ENCODE measurements at regions not wholly inside any gene's neighbourhood (a gene's known extent, or its start where the extent isn't known, plus 50 kb on each side); places are given as distances from the start of the nearest gene placed in this dataset.

DNA sequence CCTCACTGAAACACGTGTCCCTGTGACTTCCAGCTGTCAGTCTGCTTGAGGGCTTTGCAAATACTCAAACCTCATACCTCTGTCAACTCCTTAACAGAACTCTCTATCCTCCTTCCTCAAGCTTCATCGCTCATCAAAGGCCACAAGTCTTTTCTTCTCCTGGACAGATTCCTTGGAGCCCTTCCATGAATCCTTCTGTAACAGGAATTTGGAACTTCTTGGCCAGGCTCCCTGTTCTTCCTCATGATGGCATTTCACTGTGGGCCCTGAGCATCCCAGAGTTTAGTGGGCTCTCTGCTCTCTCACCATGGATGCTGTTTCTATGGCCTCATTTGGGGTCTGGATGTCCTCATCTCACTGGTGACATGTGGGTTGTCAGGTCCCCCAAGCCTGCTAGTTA lies 105.0 kb upstream of the TLE3 start:
- peak in 1 of 2 experiments; percentile 37 for DNase-seq (ENCODE audit: low read depth in 2 of 2)

DNA sequence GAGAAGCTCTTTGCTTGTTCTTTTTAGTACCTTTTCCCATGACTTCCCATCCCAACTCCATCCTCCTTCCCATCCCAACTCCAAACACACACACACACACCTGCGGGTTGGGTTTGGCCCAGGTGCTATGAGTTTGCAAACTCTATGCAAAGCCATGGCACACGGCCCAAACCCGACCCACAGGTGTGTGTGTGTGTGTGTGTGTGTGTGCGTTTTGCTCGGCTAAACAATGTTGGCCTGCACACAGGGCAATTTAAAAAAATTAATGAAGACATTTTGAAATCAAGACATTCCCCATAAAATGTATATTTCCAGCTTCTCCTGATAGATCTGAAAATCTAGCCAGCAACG lies 103.7 kb upstream of the TLE3 start:
- no peak for DNase-seq (ENCODE audit: low read depth in 2 of 2)

DNA sequence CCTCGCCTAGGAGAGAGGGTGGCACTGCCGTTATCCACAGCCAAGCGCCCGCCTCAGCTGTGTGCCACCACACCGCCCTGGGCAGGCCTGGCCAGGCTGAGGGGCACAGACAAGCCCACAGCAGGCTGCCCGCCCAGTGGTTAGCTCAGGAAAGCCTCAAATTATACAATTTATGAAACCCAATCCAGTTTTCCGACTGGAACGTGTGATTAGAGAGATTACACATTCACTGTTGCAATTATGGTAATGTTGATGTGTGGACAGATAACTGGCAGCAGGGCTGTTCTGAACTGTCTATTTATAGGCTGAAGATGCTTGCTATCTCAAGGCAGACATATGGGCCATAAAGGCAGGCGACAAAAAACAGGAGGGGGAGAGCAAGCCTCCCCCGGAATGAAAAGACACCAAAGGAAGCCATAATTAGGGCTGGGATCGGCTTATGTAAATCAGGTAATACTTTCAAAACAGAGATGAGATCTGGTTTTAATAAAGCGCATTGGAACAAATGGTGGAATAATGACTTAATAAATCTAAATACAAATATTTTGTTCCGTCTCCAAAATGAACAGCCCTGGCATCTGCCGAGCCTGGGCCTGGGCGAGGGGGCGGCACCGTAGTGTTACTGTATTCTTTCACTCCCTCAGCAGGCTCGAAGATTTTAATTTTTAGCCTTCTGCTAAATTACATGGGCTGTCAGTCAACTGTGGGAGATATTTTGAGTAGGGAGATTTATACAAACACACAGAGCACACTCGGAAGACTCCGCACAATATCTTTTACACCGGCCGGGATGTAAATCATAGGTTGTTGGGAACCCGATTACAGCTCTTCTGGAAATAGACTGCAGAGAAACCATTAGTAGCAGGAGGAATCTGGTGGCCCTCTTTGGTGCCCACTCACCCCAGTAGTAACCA lies 103.1 kb upstream of the TLE3 start:
- DNase-seq (ENCODE audit: low read depth in 2 of 2): no peak

DNA sequence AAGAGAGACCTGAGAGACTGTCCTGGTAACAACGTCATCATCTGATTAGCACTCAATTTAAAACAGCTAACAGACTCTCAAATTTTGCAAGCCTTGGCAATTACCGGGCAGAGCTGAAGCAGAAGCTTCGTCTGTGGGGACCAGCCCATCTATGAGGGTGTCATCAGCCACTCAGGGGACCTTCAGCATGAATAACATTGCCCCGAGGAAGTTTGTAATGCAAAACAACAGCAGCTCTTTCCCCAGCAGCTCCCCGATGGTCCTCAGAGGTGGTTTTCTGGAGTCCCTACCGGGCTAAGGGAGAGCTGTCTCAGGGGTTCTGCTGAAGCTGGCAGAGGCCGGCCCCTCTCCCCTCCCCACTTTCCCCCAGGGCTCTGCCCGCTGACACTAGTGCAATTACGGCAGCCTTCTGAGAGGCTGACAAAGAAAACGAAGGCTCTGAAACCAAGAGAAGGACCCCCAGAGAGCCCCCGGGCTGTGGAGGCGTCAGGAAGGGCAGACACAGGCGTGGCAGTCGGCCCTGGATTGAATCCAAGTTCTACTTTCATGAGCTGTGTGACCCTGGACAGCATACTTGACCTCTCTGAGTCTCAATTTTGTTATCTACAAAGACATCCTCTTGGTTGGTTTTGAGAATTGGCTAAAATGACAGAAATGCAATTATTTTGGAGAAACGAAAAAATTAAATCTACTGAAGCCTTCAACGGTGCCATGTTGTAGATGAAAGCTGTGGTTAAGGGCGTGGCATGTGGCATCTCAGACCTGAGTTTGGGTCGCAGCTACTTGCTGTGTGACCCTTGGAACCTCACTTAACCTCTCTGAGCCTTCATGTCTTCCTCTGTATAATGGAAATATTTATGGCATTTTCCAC lies 102.1 kb upstream of the TLE3 start:
- no peak for DNase-seq (ENCODE audit: low read depth in 2 of 2)

DNA sequence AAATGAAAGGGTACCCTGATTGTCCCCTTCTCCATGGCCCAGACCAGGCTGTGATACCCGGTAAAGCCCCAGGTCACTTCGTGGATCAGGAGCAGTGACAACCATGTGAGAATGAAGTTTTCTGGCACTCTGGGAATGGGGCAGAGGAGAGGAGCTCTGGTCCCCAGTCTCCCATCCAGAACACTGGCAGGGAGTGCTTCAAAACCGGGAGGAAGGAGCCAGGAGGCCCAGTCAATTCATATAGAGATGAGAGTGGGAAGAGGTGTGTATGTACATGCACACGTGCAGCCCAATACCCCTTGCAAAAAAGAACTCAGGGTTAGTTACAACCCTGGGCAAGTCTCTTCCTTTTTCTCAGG lies 101.4 kb upstream of the TLE3 start:
- DNase-seq (ENCODE audit: low read depth in 2 of 2): no peak

DNA sequence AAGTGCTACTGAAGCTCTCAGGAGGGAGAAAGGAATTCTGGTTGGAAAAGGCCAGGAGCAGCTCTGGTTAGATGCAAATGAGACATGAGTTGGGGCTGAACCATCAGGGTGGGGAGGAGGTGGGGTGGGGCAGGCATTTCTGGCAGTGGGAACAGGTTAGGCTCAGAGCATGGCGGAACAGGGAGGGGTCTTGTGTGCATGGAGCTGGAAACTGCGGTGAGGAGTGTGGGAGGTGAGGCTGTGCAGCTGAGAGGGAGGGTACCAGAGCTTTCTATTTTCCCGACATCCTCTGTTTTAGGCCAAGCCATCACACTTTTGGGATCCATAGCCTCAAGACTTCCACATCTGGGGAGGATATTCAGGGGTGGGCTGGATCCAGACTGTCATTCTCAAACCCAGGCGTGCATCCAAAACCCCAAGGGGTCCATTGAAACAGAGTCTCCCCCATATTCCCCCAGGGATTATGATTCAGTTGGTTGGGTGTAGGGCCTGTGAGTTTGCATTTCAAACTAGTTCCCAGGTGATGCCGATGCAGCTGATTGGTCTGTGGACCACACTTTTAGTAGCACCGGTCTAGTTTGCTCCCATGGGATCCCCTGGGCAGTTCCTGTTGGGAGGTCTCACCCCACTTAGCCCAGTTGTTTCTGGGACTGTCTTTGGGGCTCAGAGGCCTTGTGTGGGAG lies 100.9 kb upstream of the TLE3 start:
- no peak for DNase-seq (ENCODE audit: low read depth in 2 of 2)

DNA sequence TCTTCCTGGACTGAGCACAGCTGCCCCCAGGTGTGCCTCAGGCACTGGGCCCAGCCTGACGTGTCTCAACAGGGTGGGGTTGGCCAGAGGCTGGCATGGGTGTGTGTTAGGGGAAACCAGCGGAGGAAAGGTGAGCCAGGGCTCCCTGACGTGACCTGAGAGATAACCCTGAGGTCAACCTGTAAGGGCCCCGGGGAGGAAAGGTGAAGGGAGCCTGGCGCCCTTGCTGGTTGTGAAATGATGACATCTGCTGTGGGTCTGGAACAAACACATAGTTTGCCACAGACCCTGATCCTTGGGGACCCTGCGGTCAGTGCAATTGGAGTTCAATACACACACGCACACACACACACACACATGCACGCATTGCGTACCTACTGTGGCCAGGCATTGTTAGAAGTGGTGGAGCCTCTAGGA lies 100.2 kb upstream of the TLE3 start:
- no peak for DNase-seq (ENCODE audit: low read depth in 2 of 2)

DNA sequence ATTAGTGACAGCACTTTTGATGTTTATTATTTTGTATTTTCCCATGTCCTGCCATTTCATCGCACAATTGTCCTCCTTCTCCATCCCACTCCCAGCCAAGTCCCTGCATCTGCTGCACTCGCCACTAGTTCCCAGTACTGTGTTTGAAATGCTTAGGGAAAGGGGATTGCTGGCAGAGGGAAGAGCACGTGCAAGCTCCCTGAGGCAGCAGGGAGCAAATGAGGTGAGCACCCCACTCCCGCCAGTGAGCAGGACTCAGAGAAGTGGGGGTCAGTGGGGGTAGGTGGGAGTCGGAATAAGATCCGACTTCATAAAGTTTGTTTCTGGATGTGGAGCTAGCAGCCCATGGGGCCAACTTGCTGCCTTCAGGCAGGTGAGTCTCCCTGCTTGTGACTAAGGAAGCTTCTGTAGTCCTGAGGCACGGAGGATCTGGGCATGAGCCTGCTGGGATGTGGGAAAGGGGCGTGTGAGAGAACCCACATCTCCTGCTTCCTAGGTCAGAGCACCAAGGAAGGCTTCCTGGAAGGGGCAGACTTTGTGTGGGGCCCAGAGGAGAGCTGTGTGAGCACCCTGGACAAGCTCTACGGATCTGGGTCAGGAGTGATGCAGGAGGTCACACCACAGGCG lies 99.7 kb upstream of the TLE3 start:
- DNase-seq (ENCODE audit: low read depth in 2 of 2): no peak

DNA sequence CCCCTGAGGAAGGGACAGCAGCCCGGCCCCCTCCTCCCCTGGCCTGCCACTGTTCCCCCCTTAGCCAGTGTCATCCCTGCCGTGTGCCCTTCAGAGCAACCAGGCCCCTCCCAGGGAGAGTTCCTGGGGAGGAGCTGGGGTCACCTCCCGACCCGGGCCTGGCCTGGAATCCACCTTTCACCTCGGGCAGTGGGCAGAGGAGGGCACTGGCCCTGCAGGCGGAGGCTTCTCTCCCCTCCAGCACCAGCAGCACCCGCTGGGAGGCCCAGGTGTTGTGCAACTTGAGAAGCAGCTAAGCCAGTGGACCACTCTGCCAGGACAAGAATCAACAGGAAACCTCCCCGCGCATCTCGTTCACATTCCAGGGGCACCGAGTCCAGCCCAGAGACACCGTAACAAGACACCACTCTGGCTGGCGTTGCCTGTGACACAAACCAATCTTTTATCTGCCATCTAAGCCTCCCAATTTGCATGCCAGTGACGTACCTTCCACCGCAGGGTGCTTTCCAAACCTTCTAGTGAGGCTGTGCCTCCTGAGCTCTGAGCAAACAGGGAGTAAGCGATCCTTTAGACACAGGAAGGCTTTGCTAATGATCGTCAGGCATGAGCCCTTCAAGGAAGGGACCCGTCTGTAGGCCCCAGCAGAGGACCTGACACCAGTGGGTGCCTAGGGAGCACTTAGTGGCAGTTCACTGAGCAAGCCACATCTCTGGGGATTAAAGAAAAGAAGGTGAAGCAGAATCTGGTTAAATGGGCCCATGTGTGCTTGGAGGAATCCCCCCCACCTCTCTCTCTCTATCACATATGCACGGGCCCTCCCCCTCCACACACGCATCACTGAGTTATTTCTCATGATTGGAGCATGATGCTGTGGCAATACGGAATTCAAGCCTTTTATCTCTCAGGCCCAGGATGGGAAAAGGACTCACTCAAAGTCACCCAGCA lies 98.9 kb upstream of the TLE3 start:
- no peak for DNase-seq (ENCODE audit: low read depth in 2 of 2)

DNA sequence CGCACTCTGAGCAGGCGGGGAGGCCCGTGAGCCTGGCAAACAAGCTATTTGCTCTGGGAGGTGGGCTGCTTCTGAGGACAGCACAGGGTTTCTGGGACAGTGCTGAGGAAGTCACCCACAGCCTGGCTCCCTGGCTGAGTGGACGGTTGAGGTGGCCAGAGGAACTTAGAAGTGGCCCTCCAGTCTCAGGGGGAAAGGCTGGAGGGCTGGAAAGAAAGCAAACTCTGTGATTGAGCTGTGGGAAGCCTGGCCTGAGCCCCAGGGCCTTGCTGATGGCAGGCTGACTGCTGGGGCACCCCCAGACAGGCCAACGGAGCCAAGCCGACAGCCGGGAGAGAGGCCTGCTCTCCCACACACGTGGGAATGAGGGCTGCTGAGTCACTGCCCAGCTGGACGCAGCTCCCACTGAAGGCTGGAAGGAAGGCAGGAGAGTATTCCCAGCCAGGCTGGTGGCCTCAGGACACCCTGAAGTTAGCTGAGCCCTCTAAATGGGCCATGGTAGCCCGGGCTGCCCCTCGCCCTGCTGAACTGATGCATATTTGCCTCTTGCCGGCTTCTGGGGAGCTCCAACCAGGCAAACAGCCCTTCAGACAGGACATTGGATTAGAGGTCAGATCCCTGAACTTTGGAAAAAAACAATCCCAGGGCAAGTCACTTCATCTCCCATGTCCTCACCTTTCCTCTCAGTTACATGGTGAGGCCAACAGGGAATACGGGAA lies 98.0 kb upstream of the TLE3 start:
- DNase-seq (ENCODE audit: low read depth in 2 of 2): no peak

DNA sequence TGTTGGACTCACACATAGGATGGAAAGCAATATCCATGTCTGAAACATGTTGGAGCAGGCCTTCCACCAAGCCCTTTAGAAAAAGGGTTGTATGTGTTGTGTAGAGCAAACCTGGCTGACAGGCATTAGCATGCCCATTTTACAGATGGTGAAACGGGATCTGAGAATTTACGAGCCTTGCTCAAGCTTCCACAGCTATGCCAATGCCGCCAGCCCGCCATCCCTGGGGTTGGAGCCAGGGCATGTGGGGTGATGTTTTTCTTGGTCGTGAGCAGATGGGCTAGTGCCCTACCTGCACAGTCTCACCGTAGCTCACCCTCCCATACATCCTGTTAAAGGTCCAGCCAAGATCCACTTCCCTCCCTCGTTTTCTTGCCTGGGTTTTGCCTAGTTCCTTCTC lies 97.5 kb upstream of the TLE3 start:
- no peak for DNase-seq (ENCODE audit: low read depth in 2 of 2)

DNA sequence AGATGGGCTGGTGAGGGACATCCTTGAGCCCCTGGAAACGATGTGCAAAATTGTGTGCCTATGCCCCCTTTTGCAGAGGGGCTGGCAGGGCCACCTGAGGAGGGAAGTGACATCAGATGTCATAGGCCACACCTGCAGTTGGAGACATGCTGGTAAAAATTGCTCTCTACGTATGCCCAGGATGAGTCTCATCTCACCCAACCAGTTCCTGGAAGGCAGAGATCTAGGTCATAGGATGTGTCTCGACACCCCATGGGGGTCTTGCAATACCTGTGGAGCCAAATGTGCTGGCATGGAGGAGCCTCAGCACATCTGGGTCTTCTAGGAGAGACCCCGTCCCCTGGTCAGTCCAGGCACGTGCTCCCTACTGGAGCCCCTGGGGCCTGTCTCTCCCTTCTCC lies 96.5 kb upstream of the TLE3 start:
- DNase-seq (ENCODE audit: low read depth in 2 of 2): no peak

DNA sequence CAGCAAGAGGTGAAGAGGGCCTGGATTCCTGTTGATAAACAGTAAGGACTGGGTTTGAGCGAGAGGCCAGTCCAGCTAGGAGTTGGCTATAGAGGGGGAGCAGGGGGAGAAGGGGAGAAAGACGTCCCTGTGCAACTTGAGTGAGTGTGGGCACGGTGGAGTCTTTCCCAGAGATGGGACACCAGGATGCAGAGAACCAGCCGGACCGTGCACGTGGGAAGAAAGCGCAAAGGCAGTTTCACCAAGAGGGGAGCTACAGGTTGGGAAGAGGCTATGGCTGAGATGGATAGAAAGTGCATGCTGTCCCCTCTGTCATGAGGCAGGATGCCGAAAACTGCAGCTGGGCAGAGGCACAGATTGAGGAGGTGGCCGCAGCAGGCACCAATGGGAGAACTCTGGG lies 96.0 kb upstream of the TLE3 start:
- no peak for DNase-seq (ENCODE audit: low read depth in 2 of 2)

DNA sequence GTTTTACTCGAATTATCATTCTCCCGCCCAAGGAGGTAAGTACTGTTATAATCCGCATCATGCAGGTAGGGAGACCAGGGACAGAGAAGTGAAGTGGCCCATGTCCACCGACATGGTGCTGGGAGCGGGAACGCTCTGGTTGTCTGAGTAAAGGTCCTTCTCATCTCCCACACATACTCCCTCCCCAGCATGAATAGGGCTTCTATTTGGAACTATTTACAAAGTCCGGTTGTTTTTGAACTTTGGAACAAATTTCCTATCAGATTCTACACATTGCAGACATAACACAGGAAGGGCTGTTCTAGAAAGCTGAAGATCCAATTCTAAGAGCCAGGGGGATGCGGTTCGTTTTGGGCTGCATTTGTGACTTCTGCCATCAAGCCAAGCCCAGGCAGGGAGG lies 94.8 kb upstream of the TLE3 start:
- no peak for DNase-seq (ENCODE audit: low read depth in 2 of 2)

DNA sequence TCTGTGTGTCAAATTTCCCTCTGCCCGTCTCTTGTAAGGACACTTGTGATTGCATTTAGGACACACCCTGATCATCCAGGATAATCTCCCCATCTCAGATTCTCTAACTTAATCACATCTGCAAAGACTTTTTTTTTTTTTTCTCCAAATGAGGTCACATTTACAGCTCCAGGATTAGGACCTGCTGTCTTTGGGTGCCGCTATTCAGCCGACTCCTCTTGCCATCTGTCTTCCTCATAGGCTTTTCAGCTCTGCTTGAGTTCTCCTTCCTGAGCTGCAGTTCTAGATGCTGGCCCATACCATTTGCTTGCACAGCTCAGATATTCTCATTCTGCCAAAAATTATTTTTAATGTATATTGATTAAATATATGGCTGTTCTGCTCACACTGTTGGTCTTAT lies 94.3 kb upstream of the TLE3 start:
- no peak for DNase-seq (ENCODE audit: low read depth in 2 of 2)

DNA sequence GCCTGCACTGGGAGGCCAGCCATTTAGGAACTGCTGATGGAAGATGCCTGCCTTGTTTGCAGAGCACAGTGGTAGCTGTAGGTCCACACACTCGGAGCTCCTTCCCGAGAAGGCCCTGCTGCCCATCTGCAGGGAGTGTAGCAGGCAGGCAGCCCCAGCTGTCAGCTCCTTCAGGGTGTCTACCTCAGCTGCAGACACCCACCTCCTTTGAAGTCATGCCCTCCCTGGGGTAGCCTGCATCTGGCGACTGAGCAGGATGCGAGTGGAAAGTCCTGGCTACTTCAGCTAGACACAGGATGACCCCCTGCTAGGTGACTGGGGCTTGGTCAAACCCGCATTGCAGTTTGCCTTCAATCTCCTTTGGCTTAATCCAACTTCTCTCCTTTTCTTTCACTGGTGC lies 93.2 kb upstream of the TLE3 start:
- DNase-seq (ENCODE audit: low read depth in 2 of 2): no peak

DNA sequence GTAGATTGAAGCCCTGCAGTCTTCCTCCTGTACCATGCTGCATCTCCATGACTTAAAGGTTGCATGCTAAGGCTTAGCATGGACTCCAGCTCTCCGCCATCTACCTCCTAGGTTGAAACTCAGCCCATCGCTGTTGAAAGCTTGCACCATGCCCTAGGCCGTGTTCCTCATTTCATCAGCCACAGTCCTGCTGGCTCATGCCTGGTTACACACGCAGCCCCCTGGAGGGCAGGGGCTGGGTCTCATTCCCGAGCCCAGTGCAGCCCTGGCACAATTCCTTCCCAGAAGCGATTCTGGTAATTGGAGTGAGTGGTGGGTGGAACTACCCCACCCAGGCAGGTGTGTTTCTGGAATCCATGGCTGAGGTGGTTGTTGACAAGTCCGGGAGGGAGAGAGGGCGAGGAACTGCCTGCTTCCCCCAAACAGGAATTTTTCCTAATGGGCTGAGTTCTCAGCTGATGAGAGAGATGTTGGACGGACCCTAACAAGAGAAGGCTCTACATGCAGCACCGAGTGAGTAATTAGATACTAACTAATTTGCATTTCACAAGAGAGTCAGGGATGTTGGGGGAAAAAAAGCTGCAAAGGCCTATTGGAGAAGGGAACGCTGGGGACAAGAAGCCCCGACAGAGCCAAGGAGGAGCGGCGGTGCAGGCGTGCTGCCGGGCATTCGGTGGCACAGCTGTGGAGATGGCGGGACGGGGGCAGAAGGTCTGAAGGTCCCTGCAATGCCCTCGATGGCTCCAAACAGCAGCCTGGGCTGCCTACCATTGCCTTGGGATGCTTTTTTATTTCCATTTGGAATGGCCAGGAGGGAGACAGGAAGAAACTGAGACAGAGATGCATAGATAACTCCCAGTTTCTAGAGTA lies 92.3 kb upstream of the TLE3 start:
- no peak for DNase-seq (ENCODE audit: low read depth in 2 of 2)

DNA sequence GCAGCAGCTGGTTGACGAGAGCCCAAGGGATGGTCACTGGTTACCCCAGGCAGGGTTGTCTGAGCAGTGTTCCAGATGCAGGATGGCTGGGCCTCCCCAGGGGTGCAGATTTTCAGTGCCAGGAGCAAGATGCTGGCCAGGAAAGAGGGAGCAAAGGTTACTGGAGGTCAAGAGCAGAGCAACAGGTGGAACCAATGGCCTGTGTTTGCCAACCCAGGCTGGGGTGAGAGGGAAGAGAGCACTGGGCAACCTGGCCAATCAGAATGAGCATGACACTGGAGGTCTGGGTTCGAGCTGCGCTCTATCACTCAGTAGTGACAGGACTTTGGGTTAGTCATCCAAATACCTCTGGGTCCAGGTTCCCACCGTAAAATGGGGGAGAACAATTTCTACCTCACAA lies 90.6 kb upstream of the TLE3 start:
- DNase-seq (ENCODE audit: low read depth in 2 of 2): no peak

DNA sequence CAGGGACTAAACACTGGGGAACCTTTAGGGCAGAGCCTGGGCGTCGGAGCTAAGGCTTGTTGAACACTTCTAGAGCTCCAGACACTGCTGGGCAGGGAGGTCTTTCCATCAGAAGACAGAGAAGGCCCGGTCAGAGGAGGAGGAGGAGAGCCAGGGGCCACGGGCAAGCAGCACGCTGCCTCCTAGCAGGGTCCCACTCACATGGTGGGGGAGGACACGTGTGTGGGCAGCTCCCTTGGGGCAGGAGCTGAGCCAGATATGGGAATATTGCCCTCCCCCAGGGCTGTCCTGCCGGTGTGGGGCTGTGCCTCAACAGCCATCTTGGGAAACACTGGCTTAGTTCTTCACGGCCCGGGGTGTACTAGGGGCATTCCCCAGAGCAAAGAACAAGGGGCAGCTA lies 89.6 kb upstream of the TLE3 start:
- no peak for DNase-seq (ENCODE audit: low read depth in 2 of 2)

Data from fibroblast of skin of left biceps (primary cell).